Activated T-cell treated with anti-CD3 and anti-CD28 coated beads, Interleukin-2, amount 50 U/mL, for 24 hours (primary cell): ENCODE measurements at regions not wholly inside any gene's neighbourhood (a gene's known extent, or its start where the extent isn't known, plus 50 kb on each side); places are given as distances from the start of the nearest gene placed in this dataset.

Source experiments
- DNase-seq: peaks from one replicate; pipeline ENCODE4 v3.0.0-alpha.2; 2020
- H3K27ac Mint-ChIP-seq: 2 replicates; pipeline ENCODE4 v1.8.0; 2020; ENCODE audit warnings: mild to moderate bottlenecking, mixed read lengths
- H3K27me3 Mint-ChIP-seq: 2 replicates; pipeline ENCODE4 v1.8.0; 2020; ENCODE audit warnings: mixed read lengths
- H3K36me3 Mint-ChIP-seq: 2 replicates; pipeline ENCODE4 v1.8.0; 2020; ENCODE audit warnings: low read depth, mixed read lengths
- H3K4me1 Mint-ChIP-seq: 2 replicates; pipeline ENCODE4 v1.8.0; 2020; ENCODE audit warnings: low read depth, mixed read lengths
- H3K4me3 Mint-ChIP-seq: 2 replicates; pipeline ENCODE4 v1.8.0; 2020; ENCODE audit warnings: mild to moderate bottlenecking, moderate library complexity, mixed read lengths
- H3K9me3 Mint-ChIP-seq: 2 replicates; pipeline ENCODE4 v1.8.0; 2020; ENCODE audit warnings: mixed read lengths

DNA sequence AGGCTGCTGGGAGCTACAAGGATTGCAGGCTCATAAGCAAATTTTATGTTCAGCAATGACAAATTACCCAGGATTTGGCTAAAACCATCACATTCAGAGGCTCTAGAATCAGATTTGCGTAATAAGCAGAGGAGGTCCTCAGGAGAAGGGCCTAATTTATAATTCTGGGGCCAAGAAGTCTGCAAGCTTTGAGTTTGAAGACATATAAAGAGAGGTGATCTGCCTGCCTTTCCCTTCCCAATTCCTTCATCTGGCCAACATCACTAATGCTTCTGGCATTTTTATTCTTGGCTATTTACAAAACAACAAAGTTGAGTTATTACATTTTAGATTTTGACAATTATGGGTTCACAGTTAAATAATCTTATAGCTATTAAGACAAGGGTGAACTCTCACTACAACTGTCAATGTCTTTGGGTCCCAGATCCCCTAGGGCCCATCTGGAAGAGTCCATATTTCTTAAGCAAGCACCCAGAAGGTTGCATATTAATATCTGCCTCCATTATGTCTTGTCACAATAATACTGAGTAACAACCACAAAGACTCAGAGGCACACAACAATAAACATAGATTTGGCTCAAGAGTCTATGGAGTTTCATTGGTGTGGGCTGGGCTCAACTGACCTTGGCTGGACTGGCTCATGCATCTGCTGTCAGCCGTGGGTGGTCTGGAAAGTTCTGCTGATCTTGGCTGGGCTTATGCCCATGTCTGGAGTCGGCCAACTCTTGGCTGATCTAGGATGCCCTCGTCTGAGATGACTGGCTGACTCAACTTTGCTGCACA is 67.2 kb upstream of the CD82 start:
- Mint-ChIP-seq H3K27me3 (peaks cover 7% of the 10 kb centered on the region), H3K4me1 (no peaks in the 10 kb centered on the region), H3K4me3 (no peak overlapping the region), H3K36me3 (no peaks in the 10 kb centered on the region), H3K9me3 (no peaks in the 10 kb centered on the region), H3K27ac (no peak overlapping the region)
- DNase-seq: no peak

DNA sequence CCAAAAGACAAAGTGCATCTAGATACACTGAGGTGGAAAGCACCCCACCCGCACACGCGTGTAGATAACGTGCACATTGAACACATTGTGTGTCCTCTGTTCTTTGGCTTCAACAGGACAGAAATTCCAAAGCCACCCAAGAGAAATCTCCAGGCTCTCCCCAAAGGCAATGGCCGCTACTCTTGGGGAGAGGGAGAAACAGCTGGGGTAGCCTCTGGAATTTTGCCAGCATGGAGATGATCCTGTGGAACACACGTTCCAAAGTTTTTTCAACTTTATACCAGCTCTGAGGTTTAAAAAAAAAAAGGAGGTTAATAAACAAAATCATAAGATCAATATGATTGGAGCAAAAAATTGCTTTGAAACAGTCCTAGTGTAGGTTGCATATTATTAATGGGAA is 63.0 kb upstream of the CD82 start:
- peaks cover 3% of the 10 kb centered on the region for H3K27me3 Mint-ChIP-seq
- no peaks in the 10 kb centered on the region for H3K4me1 Mint-ChIP-seq
- no peak for DNase-seq
- no peak overlapping the region for H3K4me3 Mint-ChIP-seq
- H3K27ac Mint-ChIP-seq: no peak overlapping the region
- H3K9me3 Mint-ChIP-seq: peaks cover 4% of the 10 kb centered on the region
- no peaks in the 10 kb centered on the region for H3K36me3 Mint-ChIP-seq

DNA sequence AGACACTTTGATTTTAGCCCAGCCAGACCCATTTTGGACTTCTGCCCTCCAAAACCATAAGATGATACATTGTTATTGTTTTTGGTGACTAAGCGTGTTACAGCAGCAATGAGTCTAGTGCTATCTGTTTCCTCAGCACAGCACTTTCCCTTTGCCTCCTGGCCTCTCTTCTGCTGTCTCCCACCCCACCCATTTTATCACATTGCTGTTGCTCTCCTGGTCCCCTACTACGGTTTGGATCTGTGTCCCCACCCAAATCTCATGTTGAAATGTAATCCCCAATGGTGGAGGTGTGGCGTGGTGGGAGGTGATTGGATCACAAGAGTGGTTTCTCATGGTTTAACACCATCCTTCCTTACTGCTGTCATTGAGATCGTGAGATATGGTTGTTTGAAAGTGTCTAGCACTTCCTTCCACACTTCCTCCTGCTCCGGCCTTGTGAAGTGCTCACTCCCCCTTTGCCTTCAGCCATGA is 59.8 kb upstream of the CD82 start:
- Mint-ChIP-seq H3K9me3 (peaks cover 4% of the 10 kb centered on the region), H3K36me3 (no peaks in the 10 kb centered on the region), H3K27me3 (peaks cover 3% of the 10 kb centered on the region), H3K4me1 (no peaks in the 10 kb centered on the region), H3K27ac (no peak overlapping the region), H3K4me3 (no peak overlapping the region)
- no peak for DNase-seq

DNA sequence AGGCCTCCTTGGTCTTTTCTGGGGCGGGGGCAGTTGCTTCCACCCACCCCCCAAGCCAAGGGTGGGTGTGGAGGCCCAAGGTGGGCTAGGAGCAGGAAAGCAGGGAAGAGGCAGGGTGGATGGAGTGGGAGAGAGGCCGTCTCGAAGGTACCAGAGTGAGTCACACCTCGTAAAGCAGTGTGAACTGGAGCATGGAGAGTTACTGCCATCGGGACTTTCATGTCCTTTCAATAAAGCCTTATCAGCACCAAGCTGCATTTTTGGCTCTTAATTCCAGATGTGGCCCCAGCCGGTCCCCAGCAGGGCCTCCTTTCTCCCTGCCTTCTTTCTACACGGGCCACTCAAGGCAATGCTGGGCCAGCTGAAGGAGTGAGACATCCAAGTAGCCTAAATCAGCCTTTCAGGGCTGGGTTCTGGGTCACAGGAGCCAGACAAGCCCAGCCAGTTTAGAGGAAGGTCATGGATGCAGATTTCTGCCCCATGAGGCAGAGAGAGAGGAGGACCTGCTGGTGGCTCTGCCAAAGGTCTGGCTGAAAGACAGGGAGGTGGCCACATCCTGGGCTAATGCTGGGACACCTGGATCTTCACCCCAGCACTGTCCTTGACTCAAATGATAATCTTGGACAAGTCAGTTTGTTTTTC is 59.0 kb upstream of the CD82 start:
- H3K27me3 Mint-ChIP-seq: peaks cover 5% of the 10 kb centered on the region
- no peaks in the 10 kb centered on the region for H3K36me3 Mint-ChIP-seq
- no peak overlapping the region for H3K27ac Mint-ChIP-seq
- no peak overlapping the region for H3K4me3 Mint-ChIP-seq
- no peak for DNase-seq
- no peaks in the 10 kb centered on the region for H3K4me1 Mint-ChIP-seq
- peaks cover 4% of the 10 kb centered on the region for H3K9me3 Mint-ChIP-seq

DNA sequence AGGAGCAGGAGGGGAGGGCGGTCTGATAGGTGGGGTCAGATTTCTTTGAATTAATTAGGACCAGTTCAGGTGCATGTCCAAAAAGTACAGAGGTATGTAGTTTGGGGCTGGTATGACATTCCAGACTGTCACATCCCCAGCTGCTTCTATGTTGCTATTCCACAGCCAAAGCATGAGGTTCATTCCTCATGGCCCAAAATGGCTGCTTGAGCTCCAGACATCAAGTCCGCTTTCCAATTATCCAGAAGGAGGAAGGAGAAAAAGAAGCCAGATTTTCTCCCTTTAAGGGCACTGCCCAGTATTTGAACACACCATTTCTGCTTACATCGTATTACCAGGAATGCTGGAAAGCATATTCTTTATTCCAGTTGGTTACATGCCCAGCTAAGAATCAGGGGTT is 58.0 kb upstream of the CD82 start:
- Mint-ChIP-seq H3K4me3 (no peak overlapping the region), H3K4me1 (no peaks in the 10 kb centered on the region), H3K27ac (no peak overlapping the region), H3K9me3 (peaks cover 4% of the 10 kb centered on the region), H3K27me3 (peaks cover 8% of the 10 kb centered on the region), H3K36me3 (no peaks in the 10 kb centered on the region)
- DNase-seq: no peak

DNA sequence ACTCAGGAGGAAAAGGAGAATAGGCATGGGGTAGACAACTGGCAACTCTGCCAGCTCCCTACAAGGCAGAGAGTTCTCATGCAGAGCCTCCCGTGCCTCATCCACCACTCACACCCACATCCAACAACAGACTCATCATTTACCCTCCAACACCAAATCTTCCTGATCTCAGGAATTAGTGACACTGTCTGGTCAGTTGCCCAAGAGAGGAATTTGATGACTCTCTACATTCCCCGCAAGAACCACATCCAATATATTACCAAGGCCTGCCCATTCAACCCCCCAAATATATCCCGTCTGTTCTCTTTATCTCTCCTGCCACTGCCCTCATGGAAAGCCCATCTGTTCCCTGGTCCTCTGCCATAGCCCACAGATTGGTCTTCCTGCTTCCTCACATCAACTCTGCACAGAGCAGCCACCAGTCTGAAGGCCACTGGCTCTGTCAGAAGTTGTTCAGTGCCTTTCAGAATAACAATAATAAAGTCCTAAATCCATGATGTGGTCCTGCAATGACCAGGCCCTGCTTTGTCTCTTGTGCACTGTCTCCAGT is 57.5 kb upstream of the CD82 start:
- H3K27me3 Mint-ChIP-seq: peaks cover 8% of the 10 kb centered on the region
- peaks cover 4% of the 10 kb centered on the region for H3K9me3 Mint-ChIP-seq
- no peak overlapping the region for H3K27ac Mint-ChIP-seq
- H3K4me3 Mint-ChIP-seq: no peak overlapping the region
- H3K4me1 Mint-ChIP-seq: no peaks in the 10 kb centered on the region
- H3K36me3 Mint-ChIP-seq: no peaks in the 10 kb centered on the region
- no peak for DNase-seq

DNA sequence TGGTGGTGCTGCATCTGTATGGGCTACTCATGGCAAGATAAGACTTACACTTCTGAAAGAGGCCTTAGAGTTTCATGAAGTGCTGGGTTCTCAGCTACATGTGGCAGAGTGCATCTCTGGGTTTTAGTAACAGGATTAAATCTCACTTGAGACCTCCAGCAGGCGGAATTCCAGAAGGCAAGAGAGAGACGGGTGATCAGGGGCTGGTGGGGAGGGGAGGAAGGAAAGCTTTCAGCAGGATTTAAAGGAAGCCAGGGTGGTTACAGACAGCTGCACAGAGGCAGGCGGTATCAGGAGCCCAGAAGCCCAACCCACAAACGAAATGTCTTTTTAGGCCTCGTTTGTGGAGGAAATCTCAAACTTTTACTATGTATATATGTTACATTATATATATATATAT is 56.2 kb upstream of the CD82 start:
- DNase-seq: no peak
- Mint-ChIP-seq H3K36me3 (no peaks in the 10 kb centered on the region), H3K4me1 (no peaks in the 10 kb centered on the region), H3K27ac (no peak overlapping the region), H3K4me3 (no peak overlapping the region), H3K9me3 (peaks cover 4% of the 10 kb centered on the region), H3K27me3 (peaks cover 8% of the 10 kb centered on the region)

DNA sequence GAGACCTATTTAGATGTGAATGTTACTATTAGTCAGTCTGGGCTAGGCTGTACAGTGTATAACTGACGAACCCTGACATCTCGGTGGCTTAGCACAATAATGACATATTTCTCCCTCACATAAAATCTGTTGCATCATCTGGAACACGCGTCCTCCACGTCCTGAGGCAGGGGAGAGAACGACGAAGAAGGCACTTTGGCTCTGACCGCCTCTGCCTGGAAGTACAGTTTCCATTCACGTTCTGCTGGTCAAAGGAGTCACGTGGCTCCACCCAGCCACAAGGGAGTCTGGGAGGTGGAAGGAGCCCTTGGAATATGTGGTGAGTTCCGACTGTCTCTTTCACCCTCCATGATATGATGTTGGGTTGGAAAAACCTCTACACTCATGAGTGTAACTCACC is 55.1 kb upstream of the CD82 start:
- H3K9me3 Mint-ChIP-seq: peaks cover 4% of the 10 kb centered on the region
- peaks cover 8% of the 10 kb centered on the region for H3K27me3 Mint-ChIP-seq
- no peaks in the 10 kb centered on the region for H3K4me1 Mint-ChIP-seq
- DNase-seq: no peak
- no peak overlapping the region for H3K27ac Mint-ChIP-seq
- H3K4me3 Mint-ChIP-seq: no peak overlapping the region
- no peaks in the 10 kb centered on the region for H3K36me3 Mint-ChIP-seq

DNA sequence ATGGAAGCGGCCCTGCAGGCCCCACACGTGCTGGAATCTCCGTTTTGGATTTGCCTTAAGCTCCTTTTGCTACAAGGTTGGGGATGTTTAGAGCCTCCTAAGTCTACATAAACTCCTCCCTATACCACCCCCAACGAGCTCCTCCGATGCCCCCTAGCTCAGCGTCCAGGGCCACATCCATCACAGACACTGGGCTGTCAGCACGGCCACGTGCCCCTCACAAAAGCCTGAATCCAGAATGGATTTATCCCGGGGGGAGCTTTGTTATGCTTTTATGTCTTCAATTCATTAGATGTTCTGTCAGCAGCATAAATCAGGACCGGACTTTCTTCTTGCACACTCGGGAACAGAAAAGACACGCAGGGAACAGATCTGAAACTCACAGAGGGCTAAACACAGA is 52.6 kb upstream of the CD82 start:
- Mint-ChIP-seq H3K4me3 (no peak overlapping the region), H3K27me3 (peaks cover 7% of the 10 kb centered on the region), H3K4me1 (no peaks in the 10 kb centered on the region), H3K27ac (no peak overlapping the region), H3K9me3 (no peaks in the 10 kb centered on the region), H3K36me3 (no peaks in the 10 kb centered on the region)
- no peak for DNase-seq

DNA sequence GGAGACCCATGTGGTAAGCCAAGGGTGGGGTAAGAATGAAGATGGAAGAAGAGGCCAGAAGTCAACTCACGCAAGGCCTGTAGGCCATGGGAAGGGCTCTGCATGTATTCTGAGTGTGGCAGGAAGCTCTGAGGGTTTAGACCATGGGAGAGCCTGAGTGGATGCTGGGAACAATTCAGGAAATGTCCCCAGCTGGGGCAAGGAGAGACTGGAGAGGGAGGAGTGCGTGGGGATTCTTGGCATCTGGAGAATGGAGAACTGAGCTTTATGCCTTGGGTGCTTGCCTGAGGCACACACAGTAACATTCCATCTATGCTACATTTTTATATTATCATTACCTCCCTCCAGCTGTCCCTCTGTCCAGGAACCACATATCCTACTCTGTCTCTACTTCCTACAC is 50.4 kb upstream of the CD82 start:
- no peak overlapping the region for H3K4me3 Mint-ChIP-seq
- no peaks in the 10 kb centered on the region for H3K36me3 Mint-ChIP-seq
- H3K9me3 Mint-ChIP-seq: no peaks in the 10 kb centered on the region
- peaks cover 28% of the 10 kb centered on the region for H3K27me3 Mint-ChIP-seq
- H3K27ac Mint-ChIP-seq: no peak overlapping the region
- DNase-seq: no peak
- no peaks in the 10 kb centered on the region for H3K4me1 Mint-ChIP-seq
